ENCODE measurements at regions not wholly inside any gene's neighbourhood (a gene's known extent, or its start where the extent isn't known, plus 50 kb on each side); places are given as distances from the start of the nearest gene placed in this dataset.

DNA sequence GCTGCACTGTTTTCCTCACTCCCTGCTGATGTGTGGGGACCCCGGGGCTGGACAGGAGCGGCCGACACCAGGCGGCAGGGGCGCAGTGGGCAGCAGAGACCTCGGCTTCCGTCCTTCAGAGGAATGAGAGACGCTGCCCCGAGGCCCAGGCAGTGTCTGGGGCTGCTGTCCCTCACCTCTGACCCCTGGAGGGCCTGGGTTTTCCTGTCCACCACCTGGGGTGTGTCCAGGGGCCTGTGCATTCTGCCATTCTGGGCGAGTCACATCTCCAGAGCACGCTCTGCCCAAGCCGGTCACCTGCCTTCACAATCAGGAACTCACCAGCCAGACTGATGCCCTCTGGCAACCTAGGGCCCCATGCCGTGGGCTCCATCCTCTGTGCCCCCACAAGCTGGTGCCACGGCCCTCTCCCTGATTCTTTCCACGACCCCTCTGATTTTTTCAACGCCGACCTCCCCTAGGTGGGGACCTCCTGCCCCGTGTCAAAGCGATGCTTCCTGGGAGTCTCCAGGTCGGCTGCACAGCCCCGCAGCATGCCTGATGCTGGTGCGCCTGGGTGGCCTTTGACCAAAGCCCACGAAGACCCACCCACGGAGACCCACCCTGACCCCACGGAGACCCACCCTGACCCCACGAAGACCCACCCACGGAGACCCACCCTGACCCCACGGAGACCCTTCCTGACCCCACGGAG lies 53.7 kb upstream of the CFAP46 start:
- 89% methylated on average over 28 of the region's 29 CpGs for WGBS (ENCODE audit: insufficient coverage)
- H3K27me3 ChIP-seq (ENCODE audit: control insufficient read depth in 2 of 2, insufficient read depth in 2 of 2, low read length in 2 of 2): peaks cover 0 to 5% of the 10 kb centered on the region in 2 donors
- no peaks in the 10 kb centered on the region for H3K36me3 Mint-ChIP-seq

GRCh38 chr10:132994811-132995210 lies 52.4 kb upstream of the CFAP46 start:
- intact Hi-C loops (cut with micrococcal nuclease): no loop called here
- H3K4me3 ChIP-seq (replicated peaks in 1 of 3; ENCODE audit: low read depth in 2 of 3, low read length in 3 of 3): no peak overlapping the region

More for the DNA sequence above, 53.7 kb upstream of the CFAP46 start:
- H3K4me1 ChIP-seq (ENCODE audit: control insufficient read depth in 1 of 2, insufficient read depth in 2 of 2, low read length in 2 of 2): no peaks in the 10 kb centered on the region
- H3K4me1 Mint-ChIP-seq: no peaks in the 10 kb centered on the region
- H3K4me3 ChIP-seq (replicated peaks in 1 of 3; ENCODE audit: low read depth in 2 of 3, low read length in 3 of 3): no peak overlapping the region
- intact Hi-C loops (cut with micrococcal nuclease): no loop called here
- H3K27me3 Mint-ChIP-seq (ENCODE audit: low read depth in 3 of 3): peaks cover 6 to 19% (median 14%) of the 10 kb centered on the region in 3 donors
- H2AFZ ChIP-seq (ENCODE audit: insufficient read depth, low read depth, low read length, poor library complexity, severe bottlenecking): no peak overlapping the region
- peaks cover 0 to 2% (median 0%) of the 10 kb centered on the region in 7 donors for H3K9me3 Mint-ChIP-seq
- no peak overlapping the region for H3K9ac ChIP-seq (ENCODE audit: insufficient read depth, low read length, poor library complexity, severe bottlenecking)
- H3K36me3 ChIP-seq (replicated peaks in 1 of 2; ENCODE audit: control insufficient read depth in 1 of 2, insufficient read depth in 2 of 2, low read length in 2 of 2): no peaks in the 10 kb centered on the region
- TF ChIP-seq, protein P1, sequence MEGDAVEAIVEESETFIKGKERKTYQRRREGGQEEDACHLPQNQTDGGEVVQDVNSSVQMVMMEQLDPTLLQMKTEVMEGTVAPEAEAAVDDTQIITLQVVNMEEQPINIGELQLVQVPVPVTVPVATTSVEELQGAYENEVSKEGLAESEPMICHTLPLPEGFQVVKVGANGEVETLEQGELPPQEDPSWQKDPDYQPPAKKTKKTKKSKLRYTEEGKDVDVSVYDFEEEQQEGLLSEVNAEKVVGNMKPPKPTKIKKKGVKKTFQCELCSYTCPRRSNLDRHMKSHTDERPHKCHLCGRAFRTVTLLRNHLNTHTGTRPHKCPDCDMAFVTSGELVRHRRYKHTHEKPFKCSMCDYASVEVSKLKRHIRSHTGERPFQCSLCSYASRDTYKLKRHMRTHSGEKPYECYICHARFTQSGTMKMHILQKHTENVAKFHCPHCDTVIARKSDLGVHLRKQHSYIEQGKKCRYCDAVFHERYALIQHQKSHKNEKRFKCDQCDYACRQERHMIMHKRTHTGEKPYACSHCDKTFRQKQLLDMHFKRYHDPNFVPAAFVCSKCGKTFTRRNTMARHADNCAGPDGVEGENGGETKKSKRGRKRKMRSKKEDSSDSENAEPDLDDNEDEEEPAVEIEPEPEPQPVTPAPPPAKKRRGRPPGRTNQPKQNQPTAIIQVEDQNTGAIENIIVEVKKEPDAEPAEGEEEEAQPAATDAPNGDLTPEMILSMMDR (IDR thresholded peaks at IDR 0.05): no peak
- no peaks in the 10 kb centered on the region for H4K20me1 ChIP-seq (ENCODE audit: insufficient read depth, low read length)
- no peak overlapping the region for H3K27ac ChIP-seq (ENCODE audit: low read depth in 1 of 2, low read length in 2 of 2)
- no peaks in the 10 kb centered on the region for H3K79me2 ChIP-seq (ENCODE audit: insufficient read depth, low read length)
- no peak overlapping the region for H3K27ac Mint-ChIP-seq
- no peak overlapping the region for H3K4me2 ChIP-seq (replicated peaks; ENCODE audit: extremely low read depth, low read length, poor library complexity, severe bottlenecking)
- H3K9me3 ChIP-seq (replicated peaks in 1 of 2; ENCODE audit: control insufficient read depth in 1 of 2, insufficient read depth in 1 of 2, low read length in 2 of 2): no peaks in the 10 kb centered on the region
- H3K4me3 Mint-ChIP-seq: no peak overlapping the region
- no peak for DNase-seq

More at GRCh38 chr10:132994811-132995210, 52.4 kb upstream of the CFAP46 start:
- Mint-ChIP-seq H3K36me3 (no peaks in the 10 kb centered on the region), H3K4me3 (peak overlapping the region in 1 of 2 donors; percentile 46), H3K4me1 (no peaks in the 10 kb centered on the region), H3K27me3 (ENCODE audit: low read depth in 3 of 3) (peaks cover 4 to 19% (median 12%) of the 10 kb centered on the region in 3 donors), H3K27ac (no peak overlapping the region), H3K9me3 (peaks cover 0 to 2% (median 0%) of the 10 kb centered on the region in 7 donors)
- 91% methylated on average over 14 of the region's 15 CpGs for WGBS (ENCODE audit: insufficient coverage)
- Histone ChIP-seq H3K79me2 (ENCODE audit: insufficient read depth, low read length) (no peaks in the 10 kb centered on the region), H3K4me2 (replicated peaks; ENCODE audit: extremely low read depth, low read length, poor library complexity, severe bottlenecking) (no peak overlapping the region), H3K4me1 (ENCODE audit: control insufficient read depth in 1 of 2, insufficient read depth in 2 of 2, low read length in 2 of 2) (no peaks in the 10 kb centered on the region), H3K27me3 (ENCODE audit: control insufficient read depth in 2 of 2, insufficient read depth in 2 of 2, low read length in 2 of 2) (peaks cover 0 to 5% of the 10 kb centered on the region in 2 donors), H3K9ac (ENCODE audit: insufficient read depth, low read length, poor library complexity, severe bottlenecking) (no peak overlapping the region), H4K20me1 (ENCODE audit: insufficient read depth, low read length) (no peaks in the 10 kb centered on the region), H3K36me3 (replicated peaks in 1 of 2; ENCODE audit: control insufficient read depth in 1 of 2, insufficient read depth in 2 of 2, low read length in 2 of 2) (no peaks in the 10 kb centered on the region), H3K27ac (ENCODE audit: low read depth in 1 of 2, low read length in 2 of 2) (no peak overlapping the region), H2AFZ (ENCODE audit: insufficient read depth, low read depth, low read length, poor library complexity, severe bottlenecking) (no peak overlapping the region), H3K9me3 (replicated peaks in 1 of 2; ENCODE audit: control insufficient read depth in 1 of 2, insufficient read depth in 1 of 2, low read length in 2 of 2) (no peaks in the 10 kb centered on the region)
- TF ChIP-seq, protein P1 (IDR thresholded peaks at IDR 0.05): no peak
- DNase-seq: no peak

Measured in CD14-positive monocyte (primary cell).